Stimulated activated CD8-positive, alpha-beta memory T cell treated with anti-CD3 and anti-CD28 coated beads, Interleukin-2, amount 100 ng/mL, for 48 hours (primary cell): ENCODE measurements at regions not wholly inside any gene's neighbourhood (a gene's known extent, or its start where the extent isn't known, plus 50 kb on each side); places are given as distances from the start of the nearest gene placed in this dataset.
"Not testable (repeated sequence)": the region's sequence is repeated elsewhere in the genome, so short reads cannot be mapped to it uniquely, and the experiment has no call there.

Experiments
- DNase-seq, 2 donors: peaks; one replicate each; pipeline ENCODE4 v3.0.0-alpha.2; 2020; ENCODE audit warnings: low read depth in 2 of 2

- no peak for DNase-seq
These were observed 55.2 kb downstream of the RTL3 start for GRCh38 chrX:78603908-78604307.

DNA sequence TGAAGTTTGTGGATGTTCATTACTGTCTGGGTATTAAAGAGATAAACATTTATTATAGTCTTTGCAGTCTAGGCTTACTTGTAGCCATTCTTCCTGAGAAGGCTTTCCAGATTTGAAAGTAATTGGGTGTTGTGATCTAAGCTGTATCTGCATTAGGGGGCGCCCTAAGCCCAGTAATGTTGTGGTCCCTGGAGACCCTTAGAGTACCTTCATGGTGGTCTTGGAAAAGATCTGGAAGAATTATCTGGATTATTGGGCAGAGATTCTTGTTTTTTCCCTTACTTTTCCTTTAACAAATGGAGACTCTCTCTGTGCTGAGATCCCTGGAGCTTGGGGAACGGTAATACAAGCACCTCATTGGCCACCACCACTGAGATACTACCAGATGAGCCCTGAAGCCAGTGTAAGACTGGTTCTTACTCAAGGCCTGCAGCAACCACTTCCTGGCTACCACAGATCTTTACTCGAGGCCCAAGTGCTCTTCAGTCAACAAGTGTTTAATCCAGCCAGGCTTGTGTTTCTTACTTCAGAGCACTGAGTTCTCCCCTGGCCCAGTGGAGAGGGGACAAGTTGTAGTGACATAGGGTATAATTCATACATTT lies 63.1 kb downstream of the RTL3 start:
- peak in 1 of 2 donors; percentile 7 for DNase-seq

GRCh38 chrX:78593701-78594100 lies 65.4 kb downstream of the RTL3 start:
- no peak for DNase-seq

DNA sequence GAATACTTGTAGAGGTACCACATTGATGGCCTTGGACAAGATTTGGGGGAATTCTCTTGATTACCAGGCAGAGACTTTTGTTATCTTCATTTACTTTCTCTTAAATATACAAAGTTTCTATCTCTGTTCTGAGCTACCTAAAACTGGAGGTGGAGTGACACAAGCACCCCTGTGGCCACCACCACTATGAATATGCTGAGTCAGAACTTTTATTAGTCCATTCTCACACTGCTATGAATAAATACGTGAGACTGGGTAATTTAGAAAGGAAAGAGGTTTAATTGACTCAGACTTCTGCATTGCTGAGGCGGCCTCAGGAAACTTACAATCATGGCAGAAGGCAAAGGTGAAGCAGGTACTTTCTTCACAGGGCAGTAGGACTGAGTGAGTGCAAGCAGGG lies 67.1 kb downstream of the RTL3 start:
- no peak for DNase-seq

- no peak for DNase-seq
These were observed 84.8 kb downstream of the RTL3 start for GRCh38 chrX:78574306-78574705.

GRCh38 chrX:78573630-78574029 lies 85.5 kb downstream of the RTL3 start:
- DNase-seq = no peak

DNA sequence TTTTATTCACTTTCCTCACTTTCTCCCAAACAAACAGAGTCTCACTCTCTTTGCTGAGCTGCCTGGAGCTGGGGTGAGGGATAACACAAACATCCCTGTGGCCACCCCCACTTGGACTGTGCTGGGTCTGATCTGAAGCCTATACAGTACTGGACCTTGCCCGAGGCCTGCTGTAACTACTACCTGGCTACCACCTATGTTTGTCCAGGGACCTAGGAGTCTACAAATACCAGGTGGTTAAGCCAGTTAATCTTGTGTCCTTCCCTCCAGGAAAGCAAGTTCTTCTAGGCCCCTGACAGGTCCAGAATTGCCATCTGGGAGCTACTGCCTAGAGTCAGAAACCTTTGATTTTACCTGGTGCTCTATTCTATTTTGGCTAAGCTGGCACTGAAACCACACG lies 87.3 kb downstream of the RTL3 start:
- DNase-seq = no peak

DNA sequence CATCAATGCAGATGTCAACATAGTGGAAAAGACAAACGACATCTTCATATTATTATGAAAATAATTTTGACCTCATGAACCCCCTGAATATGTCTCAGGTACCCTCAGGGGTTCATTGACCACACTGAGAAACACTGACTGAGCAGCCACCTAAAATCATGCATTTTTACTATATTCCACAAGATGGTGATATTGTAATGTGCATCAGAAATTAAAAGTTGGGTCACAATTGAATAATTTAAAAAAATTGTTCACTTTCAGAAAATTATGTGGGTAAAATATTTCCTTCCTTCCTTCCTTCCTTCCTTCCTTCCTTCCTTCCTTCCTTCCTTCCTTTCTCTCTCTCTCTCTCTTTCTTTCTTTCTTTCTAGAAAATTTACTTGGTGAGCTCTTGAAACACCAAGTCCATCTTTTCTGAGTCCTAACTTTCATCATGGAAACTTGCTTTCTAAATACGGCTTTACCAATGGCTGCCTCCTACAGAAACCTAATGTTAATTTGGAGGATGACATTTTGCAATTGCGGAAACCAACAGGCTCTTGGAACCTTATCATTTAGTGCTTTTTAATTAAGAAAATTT lies 103.6 kb downstream of the RTL3 start:
- DNase-seq = no peak

GRCh38 chrX:78552628-78553027 lies 106.5 kb downstream of the RTL3 start:
- not testable (repeated sequence) for DNase-seq

DNA sequence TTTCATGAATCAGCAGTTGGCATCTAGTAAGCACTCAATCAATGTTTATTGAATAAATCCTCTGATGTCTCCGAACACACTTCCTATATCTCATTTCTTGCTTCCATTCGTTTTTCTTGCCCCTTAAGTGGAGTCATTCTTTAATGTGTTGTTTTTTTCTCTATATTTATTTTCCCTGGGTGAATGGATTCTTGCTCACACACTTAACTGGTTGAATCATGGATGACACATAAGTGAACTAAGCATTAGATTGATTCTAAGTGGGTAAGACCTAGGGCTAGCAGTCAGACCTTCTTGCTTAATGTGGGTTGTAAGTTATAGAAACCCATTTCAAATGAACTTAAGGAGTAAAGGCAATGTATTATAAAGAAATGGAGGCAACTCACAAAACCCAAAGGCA lies 111.1 kb downstream of the RTL3 start:
- no peak for DNase-seq

DNA sequence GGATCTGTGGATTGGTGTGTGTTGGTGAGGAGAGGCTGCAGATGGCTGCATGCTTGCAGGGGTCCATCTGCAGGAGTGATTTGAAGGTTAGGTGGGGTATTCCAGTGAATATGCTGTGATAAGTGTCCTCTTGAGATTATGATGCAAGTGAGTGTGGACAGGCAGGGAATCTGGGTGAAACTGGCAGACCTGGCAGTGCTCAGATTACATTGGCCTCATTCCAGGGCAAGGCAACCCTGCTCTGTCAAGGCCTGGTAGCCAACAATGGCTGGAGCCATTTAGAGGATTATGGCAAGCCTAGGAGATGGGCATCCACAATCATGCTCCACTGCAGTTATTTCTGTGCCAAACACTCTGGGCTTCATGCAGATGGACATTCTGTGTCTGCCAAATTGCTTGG lies 113.9 kb downstream of the RTL3 start:
- DNase-seq = no peak

DNA sequence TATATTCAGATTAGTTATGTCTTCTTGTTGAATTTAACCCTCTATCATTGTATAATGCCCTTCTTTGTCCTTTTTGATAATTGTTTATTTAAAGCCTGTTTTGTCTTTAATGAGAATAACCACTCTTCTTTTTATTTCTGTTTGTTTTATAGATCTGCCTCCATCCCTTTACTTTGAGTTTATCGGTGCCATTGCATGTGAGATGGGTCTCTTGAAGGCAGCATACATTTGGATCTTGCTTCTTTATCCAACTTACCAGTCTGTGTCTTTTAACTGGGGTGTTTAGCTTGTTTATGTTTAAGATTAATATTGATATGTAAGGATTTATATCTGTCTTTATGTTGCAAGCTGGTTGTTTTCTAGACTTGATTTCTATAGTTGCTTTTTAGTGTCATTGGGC lies 115.8 kb downstream of the RTL3 start:
- no peak for DNase-seq

GRCh38 chrX:78540171-78540570 lies 119.0 kb downstream of the RTL3 start:
- DNase-seq = no peak

GRCh38 chrX:78534221-78534620 lies 124.9 kb downstream of the RTL3 start:
- no peak for DNase-seq

GRCh38 chrX:78532363-78532762 lies 126.8 kb downstream of the RTL3 start:
- DNase-seq = no peak

DNA sequence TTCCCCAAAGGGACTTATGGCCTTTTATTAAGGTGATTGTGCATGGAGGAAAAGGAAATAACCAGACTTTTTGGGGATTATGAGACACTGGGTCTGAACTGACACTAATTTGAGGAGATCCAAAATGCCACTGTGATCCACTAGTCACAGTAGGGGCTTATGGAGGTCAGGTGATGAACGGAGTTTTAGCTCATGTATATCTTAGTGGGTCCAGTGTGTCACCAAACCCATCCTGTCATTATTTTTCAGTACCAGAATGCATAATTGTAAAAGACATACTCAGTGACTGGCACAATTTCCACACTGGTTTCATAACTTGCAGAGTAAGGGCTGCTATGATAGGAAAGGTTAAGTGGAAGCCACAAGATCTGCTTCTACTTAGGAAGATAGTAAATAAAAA lies 131.3 kb downstream of the RTL3 start:
- DNase-seq = no peak

DNA sequence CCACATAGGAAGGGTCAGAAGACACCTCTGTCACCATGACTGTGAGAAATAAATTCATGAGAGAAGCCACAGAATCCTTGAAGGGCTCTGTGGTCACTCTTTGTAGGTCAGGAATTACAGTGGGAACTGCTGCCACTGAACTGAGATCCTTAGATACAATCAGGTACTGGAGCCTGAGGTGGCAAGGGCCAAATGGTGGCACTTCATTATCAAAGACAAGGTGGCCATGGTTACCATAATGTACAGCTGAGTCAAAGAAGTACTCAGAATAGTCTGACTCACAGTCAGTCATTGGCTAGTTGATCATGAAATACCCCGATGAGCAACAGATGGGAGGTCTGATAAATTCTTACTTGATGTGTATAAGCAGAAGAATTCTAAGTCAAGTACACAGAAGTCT lies 131.9 kb downstream of the RTL3 start:
- no peak for DNase-seq

DNA sequence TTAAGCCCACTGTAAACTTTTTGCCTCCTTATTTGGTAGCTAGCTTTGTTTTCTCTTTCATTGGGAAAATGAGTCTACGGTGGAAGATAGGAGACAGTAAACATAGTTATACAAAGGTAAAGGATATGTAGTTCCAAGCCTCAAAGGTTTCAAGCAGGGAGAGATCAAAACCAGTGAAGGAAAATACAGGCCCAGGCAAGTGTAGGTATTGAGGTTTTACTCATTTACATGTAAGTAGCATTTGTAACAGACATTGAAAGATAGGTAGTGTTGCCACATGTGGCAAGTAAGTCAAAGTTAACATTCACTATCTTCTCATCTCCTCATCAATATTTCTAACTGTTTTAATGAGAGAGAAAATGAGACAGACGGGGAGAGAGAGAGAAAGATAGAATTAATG lies 136.5 kb downstream of the RTL3 start:
- no peak for DNase-seq

GRCh38 chrX:78517124-78517523 lies 142.0 kb downstream of the RTL3 start:
- peak in 1 of 2 donors; percentile 18 for DNase-seq

DNA sequence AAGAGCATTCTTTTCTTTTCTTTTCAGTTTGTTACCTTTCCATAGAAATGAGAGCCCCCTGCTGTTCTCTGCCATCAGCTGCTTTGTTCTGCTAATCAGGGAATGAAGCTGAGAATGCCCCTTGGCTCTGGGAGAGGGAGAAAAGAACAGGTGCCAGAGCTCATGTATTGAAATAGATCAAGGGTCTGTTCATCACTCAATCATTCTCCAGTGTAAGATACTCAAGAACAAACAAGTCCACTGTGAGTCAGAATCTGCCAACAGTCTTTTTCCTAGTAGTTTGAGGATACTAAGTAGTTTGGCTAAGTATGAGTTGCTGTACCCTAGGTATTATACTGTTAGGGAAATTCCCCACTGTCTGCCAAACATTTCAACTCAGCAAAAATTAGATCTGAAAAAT lies 144.3 kb downstream of the RTL3 start:
- DNase-seq = no peak

DNA sequence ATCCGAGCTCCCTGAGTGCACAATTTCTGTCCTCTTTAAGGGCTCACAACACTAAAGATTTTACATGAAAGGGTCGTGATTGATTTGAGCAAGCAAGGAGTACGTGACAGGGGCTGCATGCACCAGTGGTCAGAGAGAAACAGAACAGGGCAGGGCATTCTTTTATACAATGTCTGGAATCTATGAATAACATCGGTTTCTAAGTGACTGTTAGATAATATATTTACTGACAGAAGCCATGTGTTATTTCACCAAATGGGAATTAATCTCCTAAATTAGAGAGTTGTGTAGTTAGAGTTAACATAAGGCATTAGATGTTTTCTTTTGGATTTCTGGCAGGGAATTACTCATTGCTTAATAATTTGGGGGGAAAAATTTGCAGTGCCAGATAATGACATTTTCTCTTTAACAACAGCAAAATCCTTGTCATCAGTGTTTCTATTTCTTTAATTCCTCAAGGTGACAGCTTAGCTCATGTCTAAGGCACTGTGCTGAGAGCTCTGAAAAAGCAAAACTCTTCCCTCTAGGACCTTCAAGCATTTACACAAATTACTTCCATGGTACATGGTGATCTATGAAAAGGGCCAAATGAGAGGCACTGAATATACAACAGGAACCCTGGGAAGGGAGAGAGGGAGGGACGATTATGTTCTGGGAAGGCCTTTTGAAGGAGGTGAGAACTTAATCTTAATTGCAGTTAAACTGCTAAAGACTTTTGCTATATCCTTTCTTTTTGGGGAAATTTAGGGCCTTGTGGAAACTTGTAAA lies 145.0 kb downstream of the RTL3 start:
- no peak for DNase-seq

- DNase-seq = no peak
These were observed 152.9 kb downstream of the RTL3 start for GRCh38 chrX:78506248-78506647.

DNA sequence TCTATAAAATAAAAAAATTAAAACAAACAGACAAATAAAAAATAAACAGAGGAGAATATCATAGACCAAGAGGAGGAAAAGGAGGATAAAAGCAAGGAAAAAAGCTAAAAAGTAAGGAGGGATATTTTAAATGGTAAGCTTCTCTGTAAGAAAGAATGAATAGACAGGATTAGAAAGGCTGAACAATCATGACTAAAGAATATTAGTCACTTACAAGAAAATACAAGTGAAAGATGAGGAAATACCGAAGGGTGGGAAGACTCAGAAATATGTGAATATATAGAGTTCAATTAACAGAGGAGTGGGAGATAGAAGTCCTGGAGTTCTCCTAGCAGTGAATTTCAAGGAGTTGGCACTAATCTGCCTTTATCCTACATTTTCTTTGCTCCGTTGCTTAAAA lies 162.6 kb downstream of the RTL3 start:
- no peak for DNase-seq
